Fibroblast of lung (primary cell): ENCODE measurements at regions not wholly inside any gene's neighbourhood (a gene's known extent, or its start where the extent isn't known, plus 50 kb on each side); places are given as distances from the start of the nearest gene placed in this dataset.

Experiments used
- DNase-seq, 2 donors: peaks; one replicate each; pipeline versions ENCODE4 v3.0.0 to v3.0.0-alpha.2; 2010; ENCODE audit warnings: low read depth in 2 of 2
- H2AFZ ChIP-seq: 2 replicates; pipeline ENCODE4 v1.5.1; 2012; ENCODE audit warnings: low read length, control low read depth, inconsistent platforms
- H3K27ac ChIP-seq: 2 replicates; pipeline ENCODE4 v1.5.1; 2011; ENCODE audit warnings: low read length, control low read depth; ENCODE audit not compliant: insufficient read depth
- H3K27me3 ChIP-seq: 2 replicates; pipeline ENCODE4 v1.5.1; 2011; ENCODE audit warnings: mild to moderate bottlenecking, low read length; ENCODE audit not compliant: control insufficient read depth, insufficient read depth
- H3K36me3 ChIP-seq: 2 replicates; pipeline ENCODE4 v1.5.1; 2011; ENCODE audit warnings: low read length; ENCODE audit not compliant: control insufficient read depth, insufficient read depth
- H3K4me1 ChIP-seq: 2 replicates; pipeline ENCODE4 v1.5.1; 2011; ENCODE audit warnings: low read length; ENCODE audit not compliant: control insufficient read depth, insufficient read depth; ENCODE audit errors: extremely low read depth
- H3K4me2 ChIP-seq: 2 replicates; pipeline ENCODE4 v1.5.1; 2011; ENCODE audit warnings: low read length, control low read depth; ENCODE audit not compliant: insufficient read depth; ENCODE audit errors: extremely low read depth
- H3K4me3 ChIP-seq, 4 experiments: fragments of 200-600 bp in 1 of 4; sonication (generic) in 1 of 4; replicated peaks in 1 of 4; 2 replicates each; pipeline ENCODE4 v1.5.1; 2011 to 2016; ENCODE audit warnings: low read length in 4 of 4, low read depth in 3 of 4, mild to moderate bottlenecking in 3 of 4, control low read depth in 2 of 4, inconsistent platforms in 1 of 4, mixed read lengths in 1 of 4; ENCODE audit not compliant: insufficient read depth in 1 of 4; ENCODE audit errors: control extremely low read depth in 1 of 4
- H3K79me2 ChIP-seq: 2 replicates; pipeline ENCODE4 v1.5.1; 2012; ENCODE audit warnings: mild to moderate bottlenecking, low read length, inconsistent platforms; ENCODE audit not compliant: control insufficient read depth, insufficient read depth
- H3K9ac ChIP-seq: 2 replicates; pipeline ENCODE4 v1.5.1; 2011; ENCODE audit warnings: mild to moderate bottlenecking, low read length, control low read depth; ENCODE audit not compliant: insufficient read depth
- H3K9me3 ChIP-seq: 2 replicates; pipeline ENCODE4 v1.5.1; 2012; ENCODE audit warnings: low read depth, low read length; ENCODE audit not compliant: control insufficient read depth, insufficient read depth
- H4K20me1 ChIP-seq: 2 replicates; pipeline ENCODE4 v1.5.1; 2011; ENCODE audit warnings: low read length; ENCODE audit not compliant: control insufficient read depth, insufficient read depth; ENCODE audit errors: extremely low read depth
- CTCF ChIP-seq, 2 donors: IDR thresholded peaks in 1 of 2; conservative IDR thresholded peaks in 1 of 2; 1 replicate in 1 of 2; 2 replicates in 1 of 2; pipeline ENCODE4 v1.5.1; 2011 to 2012; ENCODE audit warnings: low read length in 2 of 2, control low read depth in 1 of 2, inconsistent platforms in 1 of 2, low read depth in 1 of 2, mild to moderate bottlenecking in 1 of 2
- EZH2 ChIP-seq: IDR thresholded peaks from 2 replicates; pipeline ENCODE4 v1.5.1; 2012; ENCODE audit warnings: low read length, control low read depth, mild to moderate bottlenecking; ENCODE audit errors: missing control alignments

GRCh38 chr4:58514299-58514698 is 1404.1 kb upstream of the IGFBP7 start:
- no peaks in the 10 kb centered on the region for H3K79me2 ChIP-seq
- no peak for TF ChIP-seq EZH2
- TF ChIP-seq CTCF (conservative IDR thresholded peaks at IDR 0.05 in 1 of 2, IDR thresholded peaks at IDR 0.05 in 1 of 2; ENCODE audit: low read depth in 1 of 2, low read length in 2 of 2): no peak
- H2AFZ ChIP-seq: no peak overlapping the region

GRCh38 chr4:58510652-58511051 is 1400.5 kb upstream of the IGFBP7 start:
- Histone ChIP-seq H3K4me3 (no peak overlapping the region), H3K4me2 (no peak overlapping the region)
- DNase-seq: no peak

More at GRCh38 chr4:58514299-58514698, 1404.1 kb upstream of the IGFBP7 start:
- Histone ChIP-seq H3K27me3 (no peaks in the 10 kb centered on the region), H3K27ac (no peak overlapping the region), H3K9ac (no peak overlapping the region), H3K4me1 (no peaks in the 10 kb centered on the region), H3K4me3 (no peak overlapping the region), H3K9me3 (no peaks in the 10 kb centered on the region), H4K20me1 (no peaks in the 10 kb centered on the region), H3K4me2 (no peak overlapping the region), H3K36me3 (no peaks in the 10 kb centered on the region)
- DNase-seq: no peak

GRCh38 chr4:58507079-58507478 is 1396.9 kb upstream of the IGFBP7 start:
- no peak overlapping the region for H3K9ac ChIP-seq
- no peak overlapping the region for H3K27ac ChIP-seq
- no peaks in the 10 kb centered on the region for H4K20me1 ChIP-seq
- H2AFZ ChIP-seq: no peak overlapping the region
- no peaks in the 10 kb centered on the region for H3K27me3 ChIP-seq
- H3K36me3 ChIP-seq: no peaks in the 10 kb centered on the region
- no peaks in the 10 kb centered on the region for H3K9me3 ChIP-seq
- TF ChIP-seq EZH2 (no peak), CTCF (conservative IDR thresholded peaks at IDR 0.05 in 1 of 2, IDR thresholded peaks at IDR 0.05 in 1 of 2; ENCODE audit: low read depth in 1 of 2, low read length in 2 of 2) (no peak)
- H3K4me2 ChIP-seq: no peak overlapping the region
- H3K4me3 ChIP-seq: no peak overlapping the region
- H3K79me2 ChIP-seq: no peaks in the 10 kb centered on the region
- no peaks in the 10 kb centered on the region for H3K4me1 ChIP-seq
- no peak for DNase-seq

More at GRCh38 chr4:58510652-58511051, 1400.5 kb upstream of the IGFBP7 start:
- H3K9ac ChIP-seq: no peak overlapping the region
- H3K79me2 ChIP-seq: no peaks in the 10 kb centered on the region
- no peak overlapping the region for H2AFZ ChIP-seq
- H3K4me1 ChIP-seq: no peaks in the 10 kb centered on the region
- H3K27ac ChIP-seq: no peak overlapping the region
- TF ChIP-seq CTCF (conservative IDR thresholded peaks at IDR 0.05 in 1 of 2, IDR thresholded peaks at IDR 0.05 in 1 of 2; ENCODE audit: low read depth in 1 of 2, low read length in 2 of 2) (no peak), EZH2 (no peak)
- H3K27me3 ChIP-seq: no peaks in the 10 kb centered on the region
- no peaks in the 10 kb centered on the region for H3K9me3 ChIP-seq
- H4K20me1 ChIP-seq: no peaks in the 10 kb centered on the region
- H3K36me3 ChIP-seq: no peaks in the 10 kb centered on the region
